ENCODE measurements at regions not wholly inside any gene's neighbourhood (a gene's known extent, or its start where the extent isn't known, plus 50 kb on each side); places are given as distances from the start of the nearest gene placed in this dataset.

- POLR2A ChIA-PET (ENCODE audit: partially characterized antibody), result no interaction called here
- FAIRE-seq, result no peak
These were observed 181.4 kb upstream of the HCCS start for GRCh38 chrX:10929747-10930146.

More at GRCh38 chrX:10929747-10930146, 181.4 kb upstream of the HCCS start:
- Histone ChIP-seq H2BK15ac (ENCODE audit: low read length) (no peak overlapping the region), H2BK120ac (replicated peaks; ENCODE audit: low read depth, low read length) (no peak overlapping the region), H3K79me2 (ENCODE audit: control insufficient read depth in 1 of 2, insufficient read depth in 2 of 2, low read length in 2 of 2) (no peaks in the 10 kb centered on the region), H3K9me3 (ENCODE audit: insufficient read depth in 2 of 2, low read depth in 1 of 2, low read length in 1 of 2) (no peaks in the 10 kb centered on the region), H3K18ac (ENCODE audit: extremely low read depth, low read length) (no peak overlapping the region), H3K79me1 (ENCODE audit: low read depth, low read length) (no peaks in the 10 kb centered on the region), H3K4me3 (ENCODE audit: extremely low read depth in 1 of 4, insufficient read depth in 2 of 4, low read depth in 3 of 4, low read length in 4 of 4) (no peak overlapping the region), H2AK5ac (ENCODE audit: low read depth, low read length) (no peak overlapping the region), H3K27me3 (replicated peaks in 1 of 4; ENCODE audit: control insufficient read depth in 3 of 4, extremely low read depth in 1 of 4, insufficient read depth in 3 of 4, low read length in 3 of 4) (no peaks in the 10 kb centered on the region), H2BK5ac (ENCODE audit: low read depth, low read length) (no peak overlapping the region), H3K23ac (ENCODE audit: insufficient read length) (no peak overlapping the region), H3K23me2 (ENCODE audit: low read depth, low read length) (no peaks in the 10 kb centered on the region), H4K20me1 (replicated peaks in 1 of 2; ENCODE audit: control insufficient read depth in 1 of 2, insufficient read depth in 2 of 2, low read length in 2 of 2) (no peaks in the 10 kb centered on the region), H3K9ac (replicated peaks in 1 of 4; ENCODE audit: extremely low read depth in 1 of 4, low read depth in 3 of 4, low read length in 3 of 4) (no peak overlapping the region), H3K36me3 (ENCODE audit: control insufficient read depth in 2 of 4, insufficient read depth in 4 of 4, low read length in 3 of 4) (no peaks in the 10 kb centered on the region), H3K56ac (replicated peaks; ENCODE audit: insufficient read length, low read depth, low read length) (no peak overlapping the region), H2AFZ (ENCODE audit: low read length) (no peak overlapping the region), H3K4me2 (ENCODE audit: insufficient read depth in 1 of 2, low read depth in 2 of 2, low read length in 2 of 2) (no peak overlapping the region), H3K27ac (ENCODE audit: low read depth, low read length) (no peak overlapping the region), H4K91ac (replicated peaks; ENCODE audit: insufficient read length, low read length) (no peak overlapping the region), H2BK12ac (ENCODE audit: low read depth, low read length) (no peak overlapping the region), H2BK20ac (ENCODE audit: low read length) (no peak overlapping the region), H3K4ac (replicated peaks; ENCODE audit: insufficient read length, low read depth, low read length) (no peak overlapping the region), H3K14ac (ENCODE audit: insufficient read length) (no peak overlapping the region), H4K5ac (ENCODE audit: insufficient read length, low read depth, low read length) (no peak overlapping the region), H4K8ac (ENCODE audit: extremely low read depth, insufficient read depth, low read length) (no peak overlapping the region), H3K4me1 (replicated peaks in 1 of 4; ENCODE audit: control insufficient read depth in 3 of 4, insufficient read depth in 4 of 4, low read length in 3 of 4) (no peaks in the 10 kb centered on the region)
- no peak for DNase-seq (ENCODE audit: low read depth in 1 of 2, low spot score in 2 of 2)
- CTCF ChIA-PET (ENCODE audit: partially characterized antibody), result no interaction called here
- TF ChIP-seq TAF1 (IDR thresholded peaks at IDR 0.05; ENCODE audit: low read depth, low read length) (no peak), YY1 (IDR thresholded peaks at IDR 0.05; ENCODE audit: low read depth, low read length) (no peak), POU5F1 (IDR thresholded peaks at IDR 0.05; ENCODE audit: low read depth, low read length) (no peak), SIX5 (IDR thresholded peaks at IDR 0.05; ENCODE audit: low read depth, low read length) (no peak), CTBP2 (IDR thresholded peaks at IDR 0.05; ENCODE audit: borderline replicate concordance, insufficient read depth, insufficient read length, low read length) (no peak), CHD1 (IDR thresholded peaks at IDR 0.05; ENCODE audit: low read depth, low read length) (no peak), FOSL1 (IDR thresholded peaks at IDR 0.05; ENCODE audit: insufficient read depth, low read depth, low read length) (no peak), EZH2 (IDR thresholded peaks at IDR 0.05; ENCODE audit: low read depth, low read length, severe bottlenecking) (no peak)
- 90% methylated on average over 4 of the region's 4 CpGs; no CpG with 5 or more reads in 1 of the 2 experiments for WGBS, 2 experiments (ENCODE audit: extremely low coverage in 1 of 2, insufficient coverage in 1 of 2, insufficient read length in 1 of 2, insufficient replicate concordance in 2 of 2, low coverage in 1 of 2, low lambda C conversion rate in 2 of 2, missing lambda C conversion rate in 1 of 2)
